ENCODE measurements at regions not wholly inside any gene's neighbourhood (a gene's known extent, or its start where the extent isn't known, plus 50 kb on each side); places are given as distances from the start of the nearest gene placed in this dataset.

GRCh38 chr13:100810481-100810880 is 135.9 kb upstream of the TMTC4 start:
- Histone ChIP-seq H3K27ac (ENCODE audit: low read depth) (no peak overlapping the region), H3K36me3 (ENCODE audit: insufficient read depth) (no peaks in the 10 kb centered on the region), H3K4me1 (ENCODE audit: insufficient read depth) (no peaks in the 10 kb centered on the region), H3K4me3 (ENCODE audit: low read depth, low read length) (no peak overlapping the region)
- no peak for DNase-seq (ENCODE audit: extremely low spot score)
- WGBS: 65% methylated on average over 3 of the region's 3 CpGs

DNA sequence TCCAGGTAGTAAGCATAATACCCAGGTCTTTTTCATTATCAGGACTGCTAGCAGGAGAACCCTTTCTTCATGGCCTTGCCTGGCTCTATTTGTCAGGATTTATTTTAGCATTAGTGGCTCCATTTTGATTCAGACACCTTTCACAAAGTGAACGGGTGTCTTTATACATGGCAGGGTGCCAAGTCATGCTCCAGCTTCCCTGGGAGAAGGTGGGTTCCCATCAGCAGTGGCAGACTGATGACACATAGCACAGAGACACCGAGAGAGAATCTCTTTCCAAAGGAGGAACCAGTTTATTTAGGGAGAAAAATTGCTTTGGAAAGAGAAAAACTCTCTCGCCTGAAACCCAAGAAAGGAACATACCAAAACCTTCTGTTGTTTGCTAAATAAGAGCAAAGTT is 135.3 kb upstream of the TMTC4 start:
- Histone ChIP-seq H3K27ac (ENCODE audit: low read depth) (no peak overlapping the region), H3K4me1 (ENCODE audit: insufficient read depth) (no peaks in the 10 kb centered on the region), H3K36me3 (ENCODE audit: insufficient read depth) (no peaks in the 10 kb centered on the region), H3K4me3 (ENCODE audit: low read depth, low read length) (no peak overlapping the region)
- 64% methylated on average over 3 of the region's 3 CpGs for WGBS
- DNase-seq (ENCODE audit: extremely low spot score): no peak

DNA sequence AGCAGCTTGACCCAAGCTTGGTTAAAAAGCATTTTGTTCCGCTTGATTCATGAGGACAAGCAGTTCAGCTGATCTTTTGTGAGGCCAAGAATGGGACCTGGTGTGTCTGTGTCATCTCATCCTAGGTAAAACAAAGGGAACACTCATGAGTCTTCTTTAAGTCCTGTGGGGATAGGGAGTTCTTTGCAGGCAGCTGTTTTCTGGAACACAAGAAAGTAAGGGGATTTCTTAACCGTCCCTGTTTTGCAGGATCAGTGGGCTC is 134.5 kb upstream of the TMTC4 start:
- no peak overlapping the region for H3K27ac ChIP-seq (ENCODE audit: low read depth)
- WGBS: 87% methylated on average over 2 of the region's 2 CpGs

DNA sequence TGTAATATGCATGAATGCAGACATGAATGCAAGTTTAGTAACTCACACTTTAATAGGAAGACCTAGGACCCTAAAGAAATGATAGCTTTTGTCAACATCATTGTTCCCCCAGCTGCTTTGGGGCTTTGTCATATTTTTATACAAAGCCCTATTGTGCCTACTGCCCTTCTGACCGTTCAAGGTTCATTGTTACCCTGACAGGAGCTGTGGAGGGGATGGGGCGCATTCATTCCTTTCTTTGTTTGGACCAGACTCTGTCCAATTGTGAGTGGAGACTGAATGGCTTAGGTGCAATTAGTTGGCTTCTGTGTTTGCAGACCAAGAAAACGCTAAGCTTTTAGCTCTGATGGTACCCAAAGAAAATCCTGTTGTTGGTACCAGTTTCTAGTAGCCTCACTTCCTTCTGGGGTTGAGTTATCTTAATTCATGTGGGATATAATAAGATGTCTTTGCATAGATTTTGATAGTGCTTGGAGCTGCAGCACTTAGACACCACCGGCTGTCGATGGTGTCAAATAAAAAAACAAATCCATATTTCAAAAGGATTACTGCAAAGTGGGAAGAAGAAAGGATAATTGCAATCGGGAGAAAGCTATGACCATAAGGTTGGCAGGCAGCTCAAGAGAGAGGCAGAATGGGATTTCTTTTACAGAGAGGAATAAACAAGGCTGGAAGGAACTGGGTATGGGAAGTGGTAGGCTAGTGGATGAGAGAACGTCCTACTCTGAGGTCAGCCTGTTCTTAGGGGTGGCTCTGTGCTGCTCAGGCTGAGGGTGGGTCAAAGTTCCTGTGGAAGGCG is 133.9 kb upstream of the TMTC4 start:
- Histone ChIP-seq H3K4me1 (ENCODE audit: insufficient read depth) (no peaks in the 10 kb centered on the region), H3K4me3 (ENCODE audit: low read depth, low read length) (no peak overlapping the region), H3K36me3 (ENCODE audit: insufficient read depth) (no peaks in the 10 kb centered on the region), H3K27ac (ENCODE audit: low read depth) (no peak overlapping the region)
- DNase-seq (ENCODE audit: extremely low spot score): no peak
- 78% methylated on average over 8 of the region's 8 CpGs for WGBS

More for the DNA sequence above, 134.5 kb upstream of the TMTC4 start:
- H3K4me3 ChIP-seq (ENCODE audit: low read depth, low read length): no peak overlapping the region
- no peaks in the 10 kb centered on the region for H3K4me1 ChIP-seq (ENCODE audit: insufficient read depth)
- no peak for DNase-seq (ENCODE audit: extremely low spot score)
- H3K36me3 ChIP-seq (ENCODE audit: insufficient read depth): no peaks in the 10 kb centered on the region

GRCh38 chr13:100803091-100803490 is 128.5 kb upstream of the TMTC4 start:
- no peak overlapping the region for H3K4me3 ChIP-seq (ENCODE audit: low read depth, low read length)
- H3K36me3 ChIP-seq (ENCODE audit: insufficient read depth): no peaks in the 10 kb centered on the region
- H3K27ac ChIP-seq (ENCODE audit: low read depth): no peak overlapping the region
- H3K4me1 ChIP-seq (ENCODE audit: insufficient read depth): no peaks in the 10 kb centered on the region
- 91% methylated on average over 6 of the region's 6 CpGs for WGBS
- no peak for DNase-seq (ENCODE audit: extremely low spot score)

DNA sequence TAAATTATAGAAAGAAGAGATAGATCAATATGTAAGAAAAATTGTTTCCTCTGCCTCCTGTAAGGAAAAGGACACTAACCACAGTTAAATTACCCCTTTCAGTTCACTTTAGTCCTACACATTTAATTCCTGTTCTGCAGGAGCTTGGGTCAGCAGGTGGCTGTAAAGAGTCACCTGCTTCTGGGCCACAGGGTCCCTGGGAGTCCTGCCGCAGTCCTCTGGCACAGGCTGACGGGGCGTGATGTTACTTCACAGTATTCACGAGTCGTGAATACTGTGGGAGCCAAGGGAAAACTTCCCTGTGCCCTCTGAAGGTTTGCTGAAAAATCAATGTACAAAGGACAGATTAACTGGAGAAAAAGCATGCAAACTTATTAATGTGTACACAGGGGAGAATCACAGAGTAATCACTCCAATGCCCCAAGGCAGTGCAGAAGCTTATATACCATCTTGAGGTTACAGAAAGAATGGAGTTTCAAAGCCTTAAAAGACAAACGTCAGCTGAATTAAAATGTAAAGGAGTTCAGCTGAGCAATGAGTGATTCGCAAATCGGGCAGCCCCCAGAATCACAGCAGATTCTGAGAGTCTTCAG is 125.8 kb upstream of the TMTC4 start:
- no peak overlapping the region for H3K27ac ChIP-seq (ENCODE audit: low read depth)
- H3K4me1 ChIP-seq (ENCODE audit: insufficient read depth): no peaks in the 10 kb centered on the region
- no peak for DNase-seq (ENCODE audit: extremely low spot score)
- 93% methylated on average over 8 of the region's 8 CpGs for WGBS
- H3K4me3 ChIP-seq (ENCODE audit: low read depth, low read length): no peak overlapping the region
- H3K36me3 ChIP-seq (ENCODE audit: insufficient read depth): no peaks in the 10 kb centered on the region

- no peak for DNase-seq (ENCODE audit: extremely low spot score)
- 95% methylated on average over 2 of the region's 2 CpGs for WGBS
Measured at GRCh38 chr13:100798739-100799361, 124.3 kb upstream of the TMTC4 start.

GRCh38 chr13:100797921-100798320 is 123.3 kb upstream of the TMTC4 start:
- Histone ChIP-seq H3K27ac (ENCODE audit: low read depth) (no peak overlapping the region), H3K36me3 (ENCODE audit: insufficient read depth) (no peaks in the 10 kb centered on the region), H3K4me3 (ENCODE audit: low read depth, low read length) (no peak overlapping the region), H3K4me1 (ENCODE audit: insufficient read depth) (no peaks in the 10 kb centered on the region)
- DNase-seq (ENCODE audit: extremely low spot score): no peak
- WGBS: 22% methylated on average over 2 of the region's 2 CpGs

More at GRCh38 chr13:100798739-100799361, 124.3 kb upstream of the TMTC4 start:
- Histone ChIP-seq H3K36me3 (ENCODE audit: insufficient read depth) (no peaks in the 10 kb centered on the region), H3K27ac (ENCODE audit: low read depth) (no peak overlapping the region), H3K4me3 (ENCODE audit: low read depth, low read length) (no peak overlapping the region), H3K4me1 (ENCODE audit: insufficient read depth) (no peaks in the 10 kb centered on the region)

GRCh38 chr13:100796463-100796862 is 121.9 kb upstream of the TMTC4 start:
- no peak overlapping the region for H3K4me3 ChIP-seq (ENCODE audit: low read depth, low read length)
- DNase-seq (ENCODE audit: extremely low spot score): no peak
- H3K4me1 ChIP-seq (ENCODE audit: insufficient read depth): no peaks in the 10 kb centered on the region
- WGBS: 92% methylated on average over 2 of the region's 2 CpGs
- H3K27ac ChIP-seq (ENCODE audit: low read depth): no peak overlapping the region
- H3K36me3 ChIP-seq (ENCODE audit: insufficient read depth): no peaks in the 10 kb centered on the region

GRCh38 chr13:100794575-100794974 is 120.0 kb upstream of the TMTC4 start:
- Histone ChIP-seq H3K27ac (ENCODE audit: low read depth) (no peak overlapping the region), H3K4me1 (ENCODE audit: insufficient read depth) (no peaks in the 10 kb centered on the region), H3K36me3 (ENCODE audit: insufficient read depth) (no peaks in the 10 kb centered on the region), H3K4me3 (ENCODE audit: low read depth, low read length) (no peak overlapping the region)
- 96% methylated on average over 3 of the region's 3 CpGs for WGBS
- DNase-seq (ENCODE audit: extremely low spot score): no peak

DNA sequence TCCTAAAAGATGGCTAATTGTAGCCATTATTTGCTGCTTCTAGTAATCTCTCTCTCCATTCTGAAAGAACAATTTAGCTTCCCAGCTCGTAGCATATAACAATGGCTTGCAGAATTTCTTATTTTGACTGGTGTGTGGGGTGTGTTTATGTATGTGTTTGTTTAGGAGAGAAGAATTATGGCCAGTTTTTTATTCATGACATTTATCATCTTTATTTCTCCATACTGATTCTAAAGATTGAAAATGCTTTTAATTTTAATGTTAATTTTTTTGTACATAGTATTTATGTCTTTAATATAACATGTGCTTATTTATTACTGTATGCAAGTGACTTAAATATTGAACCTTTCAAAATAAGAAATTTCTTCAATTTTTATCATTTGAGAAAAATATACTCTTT is 115.8 kb upstream of the TMTC4 start:
- no peak overlapping the region for H3K4me3 ChIP-seq (ENCODE audit: low read depth, low read length)
- H3K27ac ChIP-seq (ENCODE audit: low read depth): no peak overlapping the region
- no peak for DNase-seq (ENCODE audit: extremely low spot score)
- H3K4me1 ChIP-seq (ENCODE audit: insufficient read depth): no peaks in the 10 kb centered on the region
- WGBS: 31% methylated on average over 1 of the region's 1 CpG
- no peaks in the 10 kb centered on the region for H3K36me3 ChIP-seq (ENCODE audit: insufficient read depth)

DNA sequence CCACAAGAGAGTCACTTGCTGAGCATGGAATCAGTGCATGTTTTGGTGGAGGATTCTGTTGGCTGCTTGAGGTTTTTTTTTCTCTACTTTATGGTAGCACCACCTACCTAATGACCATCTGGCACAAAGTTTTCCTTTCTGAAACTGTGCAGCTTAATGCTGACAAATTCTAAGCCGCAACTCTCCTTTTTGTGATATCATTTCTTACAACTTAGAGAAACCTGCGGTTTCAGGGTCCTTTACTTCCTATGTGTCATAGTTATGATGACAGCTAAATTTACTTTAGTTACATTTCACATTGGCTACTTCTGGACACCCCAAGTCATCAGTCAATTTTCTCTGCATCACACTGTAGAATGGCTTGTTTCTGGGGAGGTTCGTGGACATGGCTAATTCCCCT is 115.4 kb upstream of the TMTC4 start:
- WGBS: 44% methylated on average over 3 of the region's 3 CpGs
- DNase-seq (ENCODE audit: extremely low spot score): no peak
- H3K27ac ChIP-seq (ENCODE audit: low read depth): no peak overlapping the region
- no peak overlapping the region for H3K4me3 ChIP-seq (ENCODE audit: low read depth, low read length)
- H3K36me3 ChIP-seq (ENCODE audit: insufficient read depth): no peaks in the 10 kb centered on the region
- H3K4me1 ChIP-seq (ENCODE audit: insufficient read depth): no peaks in the 10 kb centered on the region

DNA sequence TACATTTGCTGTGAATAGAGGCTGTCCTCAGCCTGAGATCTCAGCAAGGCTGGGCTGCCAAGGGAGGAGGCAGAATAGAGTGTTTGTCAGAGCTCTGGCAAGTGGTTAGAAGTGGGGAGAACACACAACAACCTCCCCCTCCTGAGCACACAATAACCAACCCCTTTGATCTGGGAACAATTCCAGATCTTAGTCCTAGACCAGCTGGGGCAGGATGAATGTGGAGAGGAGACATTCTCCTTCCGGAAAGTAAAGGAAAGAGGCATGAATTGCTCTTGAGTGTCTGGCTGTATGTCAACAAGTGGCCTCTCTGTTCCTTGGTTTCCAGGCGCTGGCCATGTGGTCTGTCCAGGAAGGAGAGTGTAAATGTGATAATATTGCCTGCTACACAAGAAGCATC is 114.9 kb upstream of the TMTC4 start:
- Histone ChIP-seq H3K36me3 (ENCODE audit: insufficient read depth) (no peaks in the 10 kb centered on the region), H3K4me3 (ENCODE audit: low read depth, low read length) (no peak overlapping the region), H3K4me1 (ENCODE audit: insufficient read depth) (no peaks in the 10 kb centered on the region), H3K27ac (ENCODE audit: low read depth) (no peak overlapping the region)
- 19% methylated on average over 2 of the region's 2 CpGs for WGBS
- DNase-seq (ENCODE audit: extremely low spot score): no peak

GRCh38 chr13:100789025-100789424 is 114.4 kb upstream of the TMTC4 start:
- no peaks in the 10 kb centered on the region for H3K36me3 ChIP-seq (ENCODE audit: insufficient read depth)

More at GRCh38 chr13:100789025-100789424, 114.4 kb upstream of the TMTC4 start:
- no peak overlapping the region for H3K4me3 ChIP-seq (ENCODE audit: low read depth, low read length)
- no peaks in the 10 kb centered on the region for H3K4me1 ChIP-seq (ENCODE audit: insufficient read depth)
- no peak for DNase-seq (ENCODE audit: extremely low spot score)
- 75% methylated on average over 1 of the region's 1 CpG for WGBS
- H3K27ac ChIP-seq (ENCODE audit: low read depth): no peak overlapping the region

Data from urinary bladder (tissue), 3 donors.